ENCODE measurements at regions not wholly inside any gene's neighbourhood (a gene's known extent, or its start where the extent isn't known, plus 50 kb on each side); places are given as distances from the start of the nearest gene placed in this dataset.
"Not testable (repeated sequence)": the region's sequence is repeated elsewhere in the genome, so short reads cannot be mapped to it uniquely, and the experiment has no call there.

GRCh38 chr20:55937283-55937682 is 68.0 kb downstream of the CBLN4 start:
- DNase-seq (ENCODE audit: insufficient read length, low spot score) (no peak), FAIRE-seq (no peak)
- no peak for TF ChIP-seq CTCF (IDR thresholded peaks at IDR 0.05; ENCODE audit: insufficient read depth, missing control alignments)

GRCh38 chr20:55936209-55936595 is 69.1 kb downstream of the CBLN4 start:
- TF ChIP-seq CTCF (IDR thresholded peaks at IDR 0.05; ENCODE audit: insufficient read depth, missing control alignments), result no peak
- FAIRE-seq (no peak), DNase-seq (ENCODE audit: insufficient read length, low spot score) (no peak)

GRCh38 chr20:55935448-55936208 is 69.7 kb downstream of the CBLN4 start:
- TF ChIP-seq CTCF (IDR thresholded peaks at IDR 0.05; ENCODE audit: insufficient read depth, missing control alignments), result no peak
- DNase-seq (ENCODE audit: insufficient read length, low spot score), result no peak
- FAIRE-seq, result no peak

GRCh38 chr20:55934146-55934545 is 71.2 kb downstream of the CBLN4 start:
- DNase-seq (ENCODE audit: insufficient read length, low spot score) (no peak), FAIRE-seq (no peak)
- no peak for TF ChIP-seq CTCF (IDR thresholded peaks at IDR 0.05; ENCODE audit: insufficient read depth, missing control alignments)

- not testable (repeated sequence) for DNase-seq (ENCODE audit: insufficient read length, low spot score); FAIRE-seq
These were observed 74.4 kb downstream of the CBLN4 start for GRCh38 chr20:55930876-55931275.

GRCh38 chr20:55928266-55928665 is 77.1 kb downstream of the CBLN4 start:
- no peak for DNase-seq (ENCODE audit: insufficient read length, low spot score)
- FAIRE-seq, result no peak

GRCh38 chr20:55919956-55920355 is 85.4 kb downstream of the CBLN4 start:
- TF ChIP-seq CTCF (IDR thresholded peaks at IDR 0.05; ENCODE audit: insufficient read depth, missing control alignments), result no peak
- no peak for FAIRE-seq

More at GRCh38 chr20:55928266-55928665, 77.1 kb downstream of the CBLN4 start:
- TF ChIP-seq CTCF (IDR thresholded peaks at IDR 0.05; ENCODE audit: insufficient read depth, missing control alignments), result no peak

More at GRCh38 chr20:55919956-55920355, 85.4 kb downstream of the CBLN4 start:
- no peak for DNase-seq (ENCODE audit: insufficient read length, low spot score)

Data from D721Med (cell line).